NOMO-1 (cell line): ENCODE measurements at regions not wholly inside any gene's neighbourhood (a gene's known extent, or its start where the extent isn't known, plus 50 kb on each side); places are given as distances from the start of the nearest gene placed in this dataset.

Experiments
- DNase-seq, 2 experiments: peaks; one replicate each; lab custom pipeline; 2025; ENCODE audit not compliant: unreplicated experiment in 2 of 2; lab: John Stamatoyannopoulos, UW

- DNase-seq = no peak
These were observed 553.8 kb upstream of the JAG1 start for GRCh38 chr20:11227602-11228001.

GRCh38 chr20:11229772-11230171 is 556.0 kb upstream of the JAG1 start:
- peak; percentile 39 to 55 for DNase-seq

GRCh38 chr20:11230999-11231398 is 557.2 kb upstream of the JAG1 start:
- DNase-seq = no peak

DNA sequence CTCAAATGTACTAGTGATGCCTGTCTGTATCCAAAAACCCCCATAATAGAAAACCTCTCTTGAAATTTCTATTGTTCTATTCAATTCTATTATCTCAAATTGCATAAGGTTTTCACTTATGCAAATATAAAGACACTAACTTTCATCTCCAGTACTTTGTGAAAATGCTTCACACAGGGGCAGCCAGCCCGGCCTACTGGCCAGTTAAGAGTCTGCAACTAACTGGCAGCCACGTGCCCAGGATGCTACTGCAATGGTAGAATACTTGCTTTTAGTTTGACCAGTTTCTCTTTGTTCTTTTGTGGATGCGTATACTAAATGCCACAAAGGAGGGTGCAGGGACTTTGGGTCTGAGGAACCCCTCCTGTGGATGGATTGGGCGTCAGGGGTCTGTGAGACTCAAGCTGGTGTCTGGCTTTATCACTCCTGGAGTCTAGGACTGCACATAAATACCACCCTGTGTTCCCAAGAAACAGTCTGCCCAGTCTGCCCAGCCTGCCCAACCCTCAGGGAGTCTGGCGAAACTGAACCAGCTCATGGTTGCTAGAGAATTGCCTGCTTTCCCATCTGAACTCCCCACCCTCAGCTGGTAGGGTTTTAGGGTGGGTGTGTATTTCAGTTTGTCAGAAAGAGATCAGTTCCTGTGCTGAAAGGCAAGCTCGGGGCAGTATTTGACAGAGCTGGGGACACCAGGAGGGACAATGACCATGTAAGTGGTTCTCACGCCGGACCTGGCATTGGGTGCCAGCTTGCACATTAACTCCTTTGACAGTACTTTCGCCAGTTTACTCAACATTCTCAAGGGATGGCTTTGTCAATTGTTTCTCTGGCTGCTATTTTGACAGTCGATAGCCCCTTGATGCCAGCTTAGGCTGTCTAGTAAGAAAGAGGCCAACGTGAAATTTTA is 558.2 kb upstream of the JAG1 start:
- DNase-seq = no peak

DNA sequence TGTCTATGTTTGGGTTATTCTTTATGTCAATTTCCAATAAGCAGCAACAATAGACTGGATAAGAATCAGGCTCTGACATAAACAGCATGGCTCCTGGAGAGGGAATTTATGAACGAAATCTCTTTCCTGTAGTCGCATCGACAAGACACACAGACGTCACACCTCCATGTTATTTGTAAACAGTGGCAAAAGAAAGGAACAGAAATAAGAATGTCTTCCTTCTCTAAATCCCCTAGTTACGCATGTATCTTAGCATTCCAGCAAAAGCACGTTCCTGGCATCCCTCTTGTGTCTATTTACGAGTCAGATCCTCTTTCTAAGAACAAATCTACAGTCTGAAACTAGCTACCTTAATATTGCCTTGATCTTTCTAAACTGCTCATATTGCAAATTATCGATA is 559.1 kb upstream of the JAG1 start:
- no peak for DNase-seq

DNA sequence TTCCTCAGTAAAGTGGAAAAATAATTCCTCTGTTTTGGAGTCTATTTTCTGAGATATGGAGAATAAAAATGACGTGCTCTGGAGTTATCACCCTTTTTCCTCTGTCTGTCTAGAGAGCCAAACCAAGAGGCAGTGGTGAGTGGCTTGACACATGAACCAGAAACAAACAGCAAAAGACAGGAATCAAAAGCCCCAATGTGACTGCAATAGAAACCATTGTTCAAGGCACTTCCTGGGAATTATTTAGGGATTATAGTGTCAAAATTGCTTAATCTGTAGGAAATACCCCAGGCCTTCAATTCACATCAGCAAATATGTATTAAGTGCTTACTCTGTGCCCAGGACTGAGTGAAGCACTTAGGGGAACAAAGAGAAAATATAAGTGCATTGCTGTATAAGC is 560.4 kb upstream of the JAG1 start:
- DNase-seq = no peak

- DNase-seq = no peak
These were observed 560.8 kb upstream of the JAG1 start for GRCh38 chr20:11234608-11235007.

- DNase-seq = no peak
These were observed 561.3 kb upstream of the JAG1 start for GRCh38 chr20:11235058-11235457.

DNA sequence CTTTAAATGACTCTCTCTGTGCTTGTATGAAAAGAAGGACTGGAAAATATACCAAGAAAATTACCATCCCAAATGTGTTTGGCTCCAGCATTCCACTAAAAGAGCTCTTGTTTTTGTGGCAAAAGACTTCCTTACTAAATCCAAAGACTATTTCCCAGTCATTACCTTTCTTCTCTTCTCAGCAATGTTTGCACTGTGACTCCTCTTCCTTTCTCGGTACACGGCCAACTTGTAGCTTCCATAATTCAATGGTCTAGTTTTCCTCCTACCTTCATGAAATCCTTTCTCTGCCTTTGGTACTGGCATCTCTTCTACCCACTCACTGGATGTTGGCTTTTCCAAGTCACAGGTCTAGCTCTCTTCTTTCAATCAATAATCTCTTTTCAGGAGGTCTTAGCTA is 568.5 kb upstream of the JAG1 start:
- DNase-seq = no peak

DNA sequence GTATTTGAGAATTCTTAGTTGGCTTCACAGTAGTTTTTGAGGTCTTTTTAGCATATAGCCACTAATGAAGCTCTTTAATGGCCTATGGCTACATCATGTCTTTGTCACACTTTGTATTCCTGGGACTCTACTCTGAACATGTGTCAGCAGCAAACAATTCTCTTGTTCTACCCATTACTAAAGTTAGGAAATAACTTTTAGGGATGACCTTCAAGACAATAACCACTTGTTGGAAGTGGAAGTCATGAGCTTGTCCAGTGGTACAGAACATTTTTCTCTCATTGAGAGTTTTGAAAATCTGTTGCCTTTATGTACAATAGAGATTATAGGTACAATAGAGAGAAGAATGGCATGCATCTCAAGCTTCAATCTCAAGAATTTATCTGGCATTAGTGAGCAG is 571.6 kb upstream of the JAG1 start:
- no peak for DNase-seq

- DNase-seq = no peak
These were observed 572.5 kb upstream of the JAG1 start for GRCh38 chr20:11246251-11246775.

DNA sequence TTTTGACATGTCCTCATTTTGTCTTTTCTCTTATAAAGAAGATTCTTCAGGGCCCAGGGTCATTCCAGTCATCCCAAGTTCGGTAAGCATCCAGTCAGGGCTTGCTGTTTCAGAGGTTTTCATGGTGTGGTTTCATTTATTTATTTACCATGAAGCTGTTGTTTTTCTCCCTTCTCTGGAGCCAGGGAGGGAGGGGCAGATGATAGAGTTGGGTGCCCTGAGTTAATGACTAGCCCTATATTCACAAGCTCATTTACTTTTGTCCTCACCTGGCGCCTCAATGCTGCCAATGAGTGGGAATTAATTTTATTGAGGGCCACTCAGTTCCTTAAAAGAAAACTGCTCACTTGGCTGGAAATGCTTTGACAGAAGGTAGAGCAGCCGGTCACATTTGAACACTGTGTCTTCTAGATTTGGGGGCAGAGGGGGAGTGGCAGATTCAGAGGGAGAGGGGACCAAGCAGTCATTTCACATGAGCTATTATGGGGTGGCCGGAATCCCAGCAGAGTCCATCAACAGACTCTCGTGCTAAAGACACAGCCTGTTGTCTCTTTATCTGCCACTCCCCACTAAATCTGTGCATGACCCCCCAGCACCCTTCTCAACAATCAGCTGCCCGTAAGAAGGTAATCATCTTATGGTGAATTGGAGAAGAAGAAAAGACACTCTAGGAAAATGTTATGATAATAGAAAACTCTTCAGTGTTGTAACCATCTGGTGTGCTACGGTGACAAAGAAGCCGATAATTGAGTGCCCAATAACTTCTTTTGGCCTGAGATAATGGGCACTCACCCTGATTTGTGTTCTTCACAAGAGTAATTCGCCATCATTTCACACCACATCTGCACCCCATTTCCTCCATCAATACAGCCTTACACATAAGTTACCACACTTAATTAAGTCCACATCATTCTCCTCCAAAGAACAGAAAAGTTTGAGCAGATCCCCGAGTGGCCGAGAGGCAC is 573.5 kb upstream of the JAG1 start:
- no peak for DNase-seq

GRCh38 chr20:11248011-11248409 is 574.2 kb upstream of the JAG1 start:
- no peak for DNase-seq

DNA sequence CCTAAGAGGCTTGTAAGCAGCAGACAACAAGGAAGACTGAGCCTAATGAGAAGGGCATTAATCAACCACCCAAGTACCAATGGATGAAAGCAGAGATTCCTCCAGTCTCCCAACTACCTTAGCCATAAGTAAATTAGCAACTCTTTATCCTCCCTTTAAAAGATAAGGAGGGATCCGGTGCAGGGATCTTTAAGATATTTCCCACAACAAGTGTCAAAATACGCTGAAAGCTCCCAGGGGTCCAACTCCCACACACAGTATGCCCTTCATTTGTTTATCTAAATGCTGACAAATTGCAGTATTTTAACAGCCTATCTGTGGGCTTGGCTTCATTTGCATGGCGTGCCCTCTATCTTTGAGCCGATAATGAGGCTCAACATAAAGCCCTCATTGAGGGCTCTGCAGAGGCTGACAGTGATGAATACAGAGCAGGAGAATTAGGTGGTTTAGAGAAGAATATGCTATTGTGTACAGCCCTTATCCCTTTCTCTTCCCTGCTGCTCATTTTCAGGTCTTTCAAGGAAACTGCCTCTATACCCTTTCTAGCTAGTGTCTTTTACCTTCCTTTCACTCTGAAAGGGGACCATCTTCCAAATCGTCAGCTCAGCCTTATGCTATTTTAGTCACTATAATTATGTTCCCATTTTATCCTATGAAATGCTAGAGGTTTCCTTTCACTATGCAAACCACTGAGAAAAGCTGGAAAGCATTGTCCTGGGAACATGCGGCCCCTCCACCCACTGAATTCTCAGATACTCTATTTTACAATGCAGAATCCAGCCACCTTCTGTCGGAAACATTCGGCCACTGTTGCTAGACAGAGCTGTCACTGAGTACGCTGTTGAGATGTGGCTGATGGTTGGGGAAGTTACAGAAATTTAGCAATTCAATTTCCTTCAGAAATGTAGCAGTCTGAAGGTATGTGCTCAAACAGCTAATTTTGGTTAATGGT is 575.2 kb upstream of the JAG1 start:
- peak; percentile 30 to 56 for DNase-seq

- no peak for DNase-seq
These were observed 575.9 kb upstream of the JAG1 start for GRCh38 chr20:11249683-11250082.

- DNase-seq = no peak
These were observed 578.6 kb upstream of the JAG1 start for GRCh38 chr20:11252447-11252846.

DNA sequence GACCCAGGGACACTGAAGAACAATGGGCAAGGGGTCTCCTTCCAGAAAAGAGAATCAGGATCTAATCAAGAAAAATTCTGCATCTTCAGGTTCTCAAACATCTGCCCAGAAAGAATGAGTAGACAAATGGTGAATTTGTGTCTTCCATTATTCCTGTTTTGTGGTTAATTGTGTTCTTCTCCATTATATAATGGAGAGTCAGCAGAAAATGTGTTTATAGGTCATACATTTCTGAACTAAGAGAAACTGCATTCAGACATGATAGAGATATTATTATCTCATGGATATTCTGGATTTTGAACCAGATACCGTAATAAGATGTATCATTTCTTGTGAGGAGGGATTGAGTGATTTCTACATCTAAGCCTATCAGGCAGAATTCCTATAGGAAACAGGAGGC is 581.7 kb upstream of the JAG1 start:
- no peak for DNase-seq

- no peak for DNase-seq
These were observed 582.1 kb upstream of the JAG1 start for GRCh38 chr20:11255860-11256259.

DNA sequence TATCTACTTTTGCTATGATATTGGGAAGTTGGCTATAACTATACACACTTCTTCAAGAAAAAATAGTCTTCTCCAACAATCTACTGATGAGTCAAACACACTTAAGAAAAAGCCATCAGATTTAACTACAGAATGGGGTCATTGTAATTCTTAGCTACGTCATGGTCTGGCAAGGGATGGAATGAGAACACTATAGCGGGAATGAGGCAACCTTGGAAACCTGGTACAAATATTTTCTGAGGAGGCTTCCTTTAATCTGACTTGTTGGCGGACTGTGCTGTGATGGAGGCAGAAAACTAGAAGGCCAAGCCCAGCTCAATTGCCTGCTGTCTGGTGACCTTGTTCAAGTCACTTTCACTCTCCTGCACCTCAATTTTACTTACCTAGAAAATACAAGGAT is 586.8 kb upstream of the JAG1 start:
- no peak for DNase-seq

DNA sequence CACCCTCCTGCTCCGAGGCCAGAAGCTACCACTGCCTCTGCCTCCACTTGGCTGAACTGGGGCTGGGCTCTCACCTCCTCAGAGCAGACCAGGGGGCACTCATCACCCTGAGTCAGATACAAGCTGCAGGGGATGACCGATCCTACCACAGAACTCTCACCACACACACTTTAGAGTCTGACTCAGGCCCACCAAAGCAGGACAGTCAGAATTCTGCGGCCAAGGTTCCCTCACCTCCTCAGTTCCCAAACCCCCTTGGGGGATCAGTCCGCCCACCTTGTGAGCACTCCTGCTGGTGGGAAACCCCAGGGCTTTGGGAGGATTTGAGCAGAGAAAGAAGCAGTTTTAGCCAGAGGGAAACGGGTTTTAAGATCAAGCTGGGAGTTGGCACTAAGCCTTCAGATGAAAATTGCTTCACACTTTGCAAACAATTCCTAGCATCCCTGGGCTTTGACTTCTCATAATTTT is 587.8 kb upstream of the JAG1 start:
- no peak for DNase-seq
